ENCODE measurements at regions not wholly inside any gene's neighbourhood (a gene's known extent, or its start where the extent isn't known, plus 50 kb on each side); places are given as distances from the start of the nearest gene placed in this dataset.

- Histone ChIP-seq H3K36me3 (replicated peaks in 1 of 2; ENCODE audit: control insufficient read depth in 1 of 2, insufficient read depth in 2 of 2, low read length in 2 of 2) (no peaks in the 10 kb centered on the region), H3K4me2 (ENCODE audit: low read depth, low read length) (no peak overlapping the region), H3K79me2 (ENCODE audit: insufficient read depth, low read length) (no peaks in the 10 kb centered on the region), H3K9ac (ENCODE audit: insufficient read depth, low read depth, low read length) (no peak overlapping the region), H4K20me1 (ENCODE audit: insufficient read depth, low read length) (no peaks in the 10 kb centered on the region), H3K4me3 (replicated peaks in 1 of 3; ENCODE audit: insufficient read depth in 1 of 3, low read depth in 2 of 3, low read length in 3 of 3) (no peak overlapping the region), H2AFZ (ENCODE audit: low read length) (no peak overlapping the region), H3K27me3 (ENCODE audit: control insufficient read depth in 1 of 2, insufficient read depth in 2 of 2, low read length in 2 of 2) (no peaks in the 10 kb centered on the region), H3K9me3 (ENCODE audit: low read length) (no peaks in the 10 kb centered on the region), H3K4me1 (ENCODE audit: insufficient read depth, low read length) (no peaks in the 10 kb centered on the region), H3K27ac (ENCODE audit: extremely low read length, insufficient read depth, low read length) (no peak overlapping the region)
- CTCF ChIA-PET (ENCODE audit: low intra/inter-chr PET ratio, low total read pairs): no interaction called here
- DNase-seq (ENCODE audit: low spot score) (no peak), ATAC-seq (no peak), FAIRE-seq (no peak)
- in situ Hi-C loops (cut with HindIII; ENCODE audit: extremely low pct_ligation_motif_present, low pct_unique_long_range_greater_than_20kb): no loop called here
- no TSS peak for BruUV-seq (replicated peaks)
- intact Hi-C loops (cut with micrococcal nuclease; ENCODE audit: unreplicated experiment): no loop called here
- TF ChIP-seq ZNF782 (CRISPR knock-in tag; IDR thresholded peaks at IDR 0.05; ENCODE audit: borderline replicate concordance) (no peak), ZNF557 (CRISPR knock-in tag; IDR thresholded peaks at IDR 0.05) (no peak), ZNF407 (CRISPR knock-in tag; IDR thresholded peaks at IDR 0.05; ENCODE audit: not compliant biosample characterization) (no peak), ZFP41 (CRISPR knock-in tag; IDR thresholded peaks at IDR 0.05; ENCODE audit: borderline replicate concordance) (no peak), ZNF101 (CRISPR knock-in tag; IDR thresholded peaks at IDR 0.05; ENCODE audit: borderline replicate concordance, low read depth) (no peak), POLR2AphosphoS2 (IDR thresholded peaks at IDR 0.05; ENCODE audit: low read depth, low read length) (no peak)
- POLR2A ChIA-PET: no interaction called here
- 17% methylated on average over 2 of the region's 2 CpGs for WGBS (ENCODE audit: low lambda C conversion rate)
Observed at GRCh38 chr3:63126530-63126929, 151.6 kb upstream of the SYNPR start.
